GM21723 (cell line): ENCODE measurements at regions not wholly inside any gene's neighbourhood (a gene's known extent, or its start where the extent isn't known, plus 50 kb on each side); places are given as distances from the start of the nearest gene placed in this dataset.
"Not testable (repeated sequence)": the region's sequence is repeated elsewhere in the genome, so short reads cannot be mapped to it uniquely, and the experiment has no call there.

Source experiments
- ATAC-seq: cut with Tn5 transposase; IDR thresholded peaks from one replicate; pipeline ENCODE4 v1.9.1; 2021; ENCODE audit warnings: mild to moderate bottlenecking, moderate library complexity; ENCODE audit not compliant: unreplicated experiment

GRCh38 chr5:124892185-124892848 is 145.9 kb upstream of the ZNF608 start:
- no peak for ATAC-seq

DNA sequence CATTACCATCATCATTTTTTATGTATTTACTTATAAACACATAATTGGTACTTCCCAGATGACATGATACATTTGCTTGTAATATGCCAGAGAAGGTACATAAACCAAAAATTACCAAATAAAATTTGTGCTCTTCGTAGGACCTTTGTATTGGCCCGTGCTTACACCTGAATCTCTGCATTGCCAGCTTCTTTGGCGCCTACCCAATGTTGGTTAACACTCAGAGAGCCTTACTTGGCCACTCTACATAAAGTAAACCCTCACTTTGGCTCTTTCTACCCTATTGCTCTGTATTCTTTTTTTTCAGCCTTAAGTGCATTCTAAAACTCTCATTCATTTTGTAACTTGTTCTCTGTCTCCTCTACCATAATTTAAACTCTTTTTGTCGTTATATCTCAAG is 148.1 kb upstream of the ZNF608 start:
- no peak for ATAC-seq

DNA sequence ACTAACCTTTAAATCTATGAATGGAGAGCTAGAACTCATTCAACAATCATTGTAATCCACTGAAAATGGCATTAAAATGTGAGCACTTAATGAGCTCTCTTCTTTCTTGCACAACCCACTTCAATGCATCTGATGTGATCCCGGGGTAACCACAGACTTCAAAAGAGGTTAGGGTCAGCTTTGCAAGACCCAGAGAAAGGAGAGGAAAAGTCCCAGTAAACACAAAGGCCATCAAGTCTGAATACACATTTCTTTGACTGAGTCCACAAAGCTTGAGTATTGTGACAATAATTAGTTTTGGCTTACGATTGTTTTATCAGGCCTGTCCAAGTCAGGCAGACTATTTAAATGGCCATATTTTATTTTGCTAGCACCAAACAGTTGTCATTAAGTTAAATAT is 148.8 kb upstream of the ZNF608 start:
- ATAC-seq = no peak

- no peak for ATAC-seq
Measured at GRCh38 chr5:124901081-124901480, 154.6 kb upstream of the ZNF608 start.

GRCh38 chr5:124902097-124902821 is 155.8 kb upstream of the ZNF608 start:
- peak; percentile 99 for ATAC-seq

GRCh38 chr5:124905256-124906130 is 159.1 kb upstream of the ZNF608 start:
- no peak for ATAC-seq

GRCh38 chr5:124906339-124907097 is 160.1 kb upstream of the ZNF608 start:
- ATAC-seq = no peak

DNA sequence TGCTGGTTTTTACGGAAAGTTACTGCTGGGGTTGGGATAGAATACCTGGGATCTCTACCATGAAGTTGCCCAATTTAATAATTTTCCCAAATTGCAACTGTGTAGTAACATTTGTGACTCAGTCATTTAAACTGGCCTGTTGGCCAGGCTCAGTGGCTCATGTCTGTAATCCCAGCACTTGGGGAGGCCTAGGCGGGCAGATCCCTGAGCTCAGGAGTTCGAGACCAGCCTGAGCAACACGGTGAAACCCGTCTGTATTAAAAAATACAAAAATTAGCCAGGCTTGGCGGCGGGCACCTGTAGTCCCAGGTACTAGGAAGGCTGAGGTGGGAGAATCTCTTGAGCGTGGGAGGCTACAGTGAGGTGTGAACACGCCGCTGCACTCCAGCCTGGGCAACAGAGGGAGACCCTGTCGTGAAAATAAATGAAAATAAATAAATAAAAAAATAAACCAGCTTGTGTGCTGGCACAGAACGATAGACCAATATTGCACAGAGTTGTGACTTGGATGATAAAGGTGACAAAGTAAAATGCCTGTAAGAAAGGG is 160.7 kb upstream of the ZNF608 start:
- no peak for ATAC-seq

DNA sequence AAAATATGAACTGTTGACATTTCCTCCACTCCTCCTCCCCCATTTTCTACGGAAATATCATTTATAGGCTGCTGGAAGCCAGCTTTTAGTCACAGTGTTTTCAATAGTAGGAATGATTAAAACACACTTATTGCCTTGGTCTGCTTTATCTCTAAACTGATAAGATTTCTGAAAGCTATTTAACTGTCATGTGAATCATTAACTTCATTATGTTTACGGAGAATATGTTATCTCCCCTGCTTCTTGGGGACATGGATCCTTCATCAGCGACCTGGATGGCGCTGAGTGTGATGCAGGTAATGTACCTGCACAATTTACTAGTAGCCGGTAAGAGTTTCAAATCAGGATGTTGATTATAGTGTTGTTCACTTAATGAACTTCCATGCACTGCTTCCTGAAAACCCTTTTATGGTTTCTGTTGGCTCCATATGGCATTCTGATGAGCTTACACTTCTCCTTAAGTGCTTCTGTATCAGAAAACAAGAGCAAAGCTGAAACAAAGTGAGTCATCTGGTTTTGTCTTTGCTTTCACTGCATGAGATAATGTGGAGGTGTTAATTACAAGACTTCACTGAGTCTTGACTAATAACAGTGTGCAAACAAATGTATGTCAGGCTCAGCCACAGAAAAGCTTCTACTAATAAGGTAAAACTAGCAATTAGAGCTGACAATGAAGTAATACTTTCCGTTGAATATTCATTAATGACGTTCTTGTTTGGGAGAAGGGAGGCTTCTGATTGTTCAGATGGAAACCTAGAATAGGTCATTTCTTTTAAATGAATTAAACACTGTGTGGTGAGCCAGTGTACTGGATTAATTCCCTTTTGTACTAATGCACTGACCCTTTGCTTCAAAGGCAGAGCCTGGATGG is 162.4 kb upstream of the ZNF608 start:
- ATAC-seq = peak; percentile 84

DNA sequence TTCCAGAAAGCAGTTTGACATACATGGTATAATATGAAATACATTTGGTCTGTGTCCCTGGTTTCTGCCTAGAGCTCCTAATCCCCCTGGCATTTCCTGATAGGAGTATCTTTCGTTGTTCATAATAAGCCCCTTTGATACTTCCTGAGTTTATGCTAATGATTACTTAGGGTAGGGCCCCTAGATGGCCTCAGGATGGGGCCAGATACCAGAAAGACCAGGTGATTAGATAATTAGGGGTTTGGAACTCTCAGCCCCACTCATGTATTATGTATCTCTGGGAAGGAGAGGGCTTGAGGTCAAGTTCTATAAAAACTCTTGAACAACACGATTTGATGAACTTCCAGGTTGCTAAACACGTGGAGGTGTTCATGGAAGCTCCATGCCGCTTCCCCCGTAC is 163.3 kb upstream of the ZNF608 start:
- ATAC-seq = no peak

- ATAC-seq = no peak
Measured at GRCh38 chr5:124910354-124911016, 164.0 kb upstream of the ZNF608 start.

DNA sequence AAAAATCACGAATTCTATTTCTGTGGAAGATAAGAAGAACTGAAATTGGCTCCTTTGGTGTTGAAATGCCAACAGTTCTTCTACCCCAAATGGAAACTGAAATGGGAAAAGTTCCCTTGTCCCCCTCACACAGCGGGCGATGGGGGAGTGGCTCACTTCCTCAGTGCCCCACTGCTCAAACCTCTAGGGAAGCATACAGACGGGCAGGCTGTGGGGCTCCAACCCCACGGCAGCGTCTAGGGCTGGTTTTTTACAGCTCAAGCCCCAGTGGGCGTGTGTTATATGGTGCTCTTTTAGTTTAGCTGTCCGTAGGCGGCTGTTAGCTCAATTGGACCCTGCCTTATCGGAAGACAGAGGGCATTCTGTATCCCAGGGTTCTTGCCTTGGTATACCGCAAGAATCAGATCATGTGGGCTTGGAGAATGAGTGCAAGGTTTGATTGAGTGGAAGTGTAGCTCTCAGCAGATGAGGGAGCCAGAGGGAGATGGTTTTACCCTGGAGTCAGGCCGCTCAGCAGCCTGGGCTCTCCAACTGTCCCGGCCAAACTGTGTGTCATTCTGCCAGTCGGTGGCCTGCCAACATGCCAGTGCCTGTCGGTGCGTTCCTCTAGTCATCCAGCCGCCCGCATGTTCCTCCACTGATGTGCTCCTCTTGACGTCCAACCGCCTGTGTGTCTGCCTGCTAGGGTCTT is 166.3 kb upstream of the ZNF608 start:
- ATAC-seq = no peak

GRCh38 chr5:124913329-124913653 is 166.9 kb upstream of the ZNF608 start:
- ATAC-seq = no peak

DNA sequence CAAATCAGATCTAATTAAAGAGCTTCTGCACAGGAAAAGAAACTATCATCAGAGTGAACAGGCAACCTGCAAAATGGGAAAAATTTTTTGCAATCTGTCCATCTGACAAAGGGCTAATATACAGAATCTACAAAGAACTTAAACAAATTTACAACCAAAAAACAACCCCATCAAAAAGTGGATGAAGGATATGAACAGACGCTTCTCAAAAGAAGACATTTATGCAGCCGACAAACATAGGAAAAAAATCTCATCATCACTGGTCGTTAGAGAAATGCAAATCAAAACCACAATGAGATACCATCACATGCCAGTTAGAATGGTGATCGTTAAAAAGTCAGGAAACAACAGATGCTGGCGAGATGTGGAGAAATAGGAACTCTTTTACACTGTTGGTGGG is 169.9 kb upstream of the ZNF608 start:
- ATAC-seq = not testable (repeated sequence)

- no peak for ATAC-seq
Measured at GRCh38 chr5:124918618-124919017, 172.2 kb upstream of the ZNF608 start.

DNA sequence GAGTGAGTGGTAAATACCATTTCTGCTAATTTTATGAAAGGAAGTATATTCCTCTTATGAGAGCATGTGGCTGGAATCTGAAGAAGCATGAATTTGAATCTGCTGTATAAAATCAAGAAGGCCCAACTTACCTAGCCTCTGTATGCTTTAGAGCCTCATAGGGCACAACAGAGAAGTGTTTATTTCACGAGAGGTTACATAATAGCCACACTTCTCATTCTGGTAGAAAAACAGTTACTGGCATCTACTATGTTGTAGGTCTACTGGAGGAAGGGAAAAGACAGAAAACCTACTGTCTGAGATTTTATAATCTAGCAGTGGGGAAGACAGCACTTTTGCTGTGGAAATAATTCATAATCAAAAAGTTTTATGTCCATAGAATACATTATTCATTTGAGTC is 172.6 kb upstream of the ZNF608 start:
- ATAC-seq = no peak

DNA sequence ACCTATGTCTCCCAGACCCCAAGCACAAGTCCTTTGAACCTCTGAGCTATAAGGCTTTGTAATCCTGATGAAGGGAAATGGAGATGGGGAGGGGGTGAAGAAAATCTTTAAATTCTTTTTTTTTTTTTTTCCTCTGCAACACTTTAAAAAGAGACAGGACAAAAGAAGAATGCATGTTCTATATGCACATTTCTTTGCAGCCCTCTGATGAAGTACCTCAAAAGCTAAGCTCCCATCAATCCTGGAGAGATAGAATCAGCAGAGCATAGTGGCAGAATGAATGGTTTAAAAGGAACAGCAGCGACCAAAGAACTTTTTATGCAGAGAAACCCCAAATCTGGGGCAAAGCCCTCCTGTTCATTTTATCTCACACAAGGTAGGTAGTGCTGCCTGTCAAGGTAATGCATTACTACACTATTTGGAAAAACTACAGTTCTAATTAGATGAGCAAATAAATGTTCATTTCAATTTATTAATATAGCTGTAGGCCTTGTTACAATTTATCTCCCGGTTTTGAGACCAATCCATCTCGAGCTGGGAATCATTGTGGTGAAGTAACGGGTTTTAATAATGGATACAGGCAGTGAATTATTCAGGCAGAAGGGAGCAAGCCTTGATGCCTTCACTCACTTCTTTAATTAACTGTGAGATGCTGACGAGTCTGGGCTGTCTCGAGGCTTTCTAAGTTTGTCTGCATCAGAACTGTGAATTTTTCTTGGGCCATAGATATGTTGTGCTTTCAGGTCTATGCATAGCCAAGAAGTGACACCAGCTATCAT is 173.5 kb upstream of the ZNF608 start:
- ATAC-seq = no peak
